Stimulated activated CD4-positive, alpha-beta T cell treated with anti-CD3 and anti-CD28 coated beads, Interleukin-2, amount 100 ng/mL, for 48 hours (primary cell): ENCODE measurements at regions not wholly inside any gene's neighbourhood (a gene's known extent, or its start where the extent isn't known, plus 50 kb on each side); places are given as distances from the start of the nearest gene placed in this dataset.

Experiments
- DNase-seq, 2 donors: peaks; one replicate each; pipeline ENCODE4 v3.0.0-alpha.2; 2020

DNA sequence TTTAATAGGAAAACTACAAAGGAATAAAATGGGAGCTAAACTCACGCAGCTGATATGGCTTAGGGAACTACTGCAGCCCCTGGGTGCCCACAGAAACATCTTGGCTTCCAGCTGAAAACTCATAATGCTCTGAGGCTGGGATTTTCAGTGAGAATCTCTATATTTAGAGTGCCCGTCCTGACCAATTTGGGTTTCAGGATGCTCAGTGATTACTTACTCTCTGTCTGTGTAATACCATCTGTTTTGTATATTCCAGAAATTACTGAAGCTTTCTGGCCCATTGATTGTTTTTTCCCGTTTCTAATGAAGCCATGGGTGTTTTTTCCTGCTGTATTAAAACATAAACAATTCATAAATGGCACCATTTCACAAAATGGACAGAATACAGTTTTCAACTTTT, 50.6 kb upstream of the ZNF385D start:
- no peak for DNase-seq

DNA sequence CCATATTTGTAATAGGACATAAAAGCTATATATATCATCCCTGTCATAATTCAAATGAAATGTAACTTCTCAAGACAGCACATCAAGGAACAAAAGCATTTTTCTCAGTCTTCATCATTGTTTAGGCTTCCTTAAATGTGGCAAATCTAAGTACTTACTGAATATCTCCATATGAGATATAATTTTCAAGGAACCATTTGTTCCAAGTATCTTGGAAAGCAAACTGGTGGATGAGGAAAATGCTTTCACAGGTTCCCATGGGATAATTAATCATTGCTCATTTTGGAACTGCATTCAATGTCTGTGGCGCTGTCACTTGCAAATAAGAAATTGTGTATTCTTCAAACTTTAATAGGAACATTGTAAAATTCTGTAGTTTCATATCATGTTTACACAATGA, 52.6 kb upstream of the ZNF385D start:
- no peak for DNase-seq

DNA sequence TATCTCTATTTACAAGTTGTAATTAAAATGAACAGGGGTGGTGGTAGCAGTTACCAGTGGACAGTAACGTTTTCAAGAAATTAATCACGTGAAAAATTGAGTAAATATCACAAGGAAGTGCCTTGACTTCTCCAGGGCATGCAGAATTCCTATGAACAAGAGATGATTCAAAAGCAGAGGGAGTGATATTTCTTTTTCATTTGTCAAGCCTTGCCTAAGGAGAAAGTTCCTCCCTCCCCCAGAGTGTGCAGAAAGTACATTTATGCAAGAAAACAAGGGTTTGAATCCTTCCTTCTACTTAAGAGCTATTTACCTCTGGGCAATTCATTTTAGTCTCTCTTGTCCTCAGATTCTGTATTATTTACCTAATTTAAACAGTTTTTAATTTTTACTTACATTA, 53.3 kb upstream of the ZNF385D start:
- DNase-seq: no peak

DNA sequence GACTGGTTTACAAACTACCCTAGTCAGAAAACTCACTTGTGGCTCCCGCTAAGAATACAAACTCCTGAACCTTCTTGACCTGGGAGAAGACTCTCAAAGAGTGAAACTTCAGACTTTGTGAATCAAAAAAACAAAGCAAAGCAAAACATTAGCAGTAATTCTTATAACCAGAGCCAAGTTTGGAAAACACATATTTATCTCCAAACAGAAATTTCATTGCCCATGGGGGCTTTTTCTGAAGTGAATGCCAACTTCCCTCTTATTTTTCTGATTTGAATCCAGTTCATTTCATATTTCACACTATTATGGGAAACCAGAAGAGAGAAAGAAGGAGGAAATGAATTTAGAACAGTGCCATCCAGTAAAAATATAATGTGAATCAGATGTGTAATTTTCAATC, 55.7 kb upstream of the ZNF385D start:
- no peak for DNase-seq

DNA sequence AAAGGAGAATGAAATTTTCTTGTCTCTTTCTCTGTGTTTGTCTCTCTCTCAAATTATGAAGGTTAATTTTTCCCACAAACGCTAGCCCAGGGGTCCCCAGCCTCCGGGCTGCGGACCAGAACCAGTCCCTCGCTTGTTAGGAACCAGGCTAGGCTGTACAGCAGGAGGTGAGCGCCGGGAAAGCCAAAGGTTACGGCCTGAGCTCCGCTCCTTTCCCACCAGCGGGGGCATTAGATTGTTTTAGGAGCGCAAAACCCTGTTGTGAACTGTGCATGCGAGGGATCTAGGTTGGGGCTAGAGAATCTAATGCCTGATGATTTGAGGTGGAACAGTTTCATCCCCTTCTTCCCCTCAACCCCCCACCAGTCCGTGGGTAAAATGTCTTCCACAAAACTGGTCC, 74.7 kb upstream of the ZNF385D start:
- DNase-seq: no peak

DNA sequence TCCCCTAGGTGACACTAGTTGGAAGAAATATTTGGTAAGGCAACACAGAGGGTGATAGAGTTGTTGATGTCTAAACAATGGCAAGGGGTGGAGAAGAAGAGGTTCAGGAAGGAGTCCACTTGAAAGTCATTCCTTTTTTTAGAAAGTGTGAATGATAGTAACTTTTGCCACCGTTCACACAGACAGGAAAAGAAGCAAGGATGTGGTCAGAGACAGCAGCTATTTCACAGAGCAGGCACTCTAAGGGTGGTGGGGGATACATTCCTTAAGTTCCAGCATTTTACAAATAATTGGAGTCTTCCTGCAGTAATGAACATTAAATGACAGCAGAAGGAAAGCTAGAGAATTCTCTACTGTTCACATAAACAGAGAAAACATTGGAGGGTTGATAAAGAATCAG, 75.4 kb upstream of the ZNF385D start:
- no peak for DNase-seq

DNA sequence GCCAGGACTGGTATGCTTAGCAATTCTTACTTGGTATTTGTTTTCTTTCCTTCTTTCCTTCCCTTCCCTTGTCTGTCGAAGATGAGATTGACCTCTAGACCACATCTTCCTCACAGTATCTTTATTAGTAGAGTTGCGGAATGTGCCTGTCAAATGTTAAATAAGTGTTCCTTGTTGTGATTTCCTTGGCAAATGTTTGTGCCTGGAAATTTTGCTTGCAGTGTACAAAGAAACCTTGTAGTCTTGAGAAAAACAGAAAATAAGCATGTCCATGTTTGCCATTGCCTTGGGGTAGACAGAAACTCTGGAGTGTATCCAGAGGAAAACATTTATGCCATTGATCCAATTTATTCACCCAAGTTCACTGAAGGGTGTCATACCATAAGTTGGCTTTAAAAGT, 79.5 kb upstream of the ZNF385D start:
- no peak for DNase-seq

DNA sequence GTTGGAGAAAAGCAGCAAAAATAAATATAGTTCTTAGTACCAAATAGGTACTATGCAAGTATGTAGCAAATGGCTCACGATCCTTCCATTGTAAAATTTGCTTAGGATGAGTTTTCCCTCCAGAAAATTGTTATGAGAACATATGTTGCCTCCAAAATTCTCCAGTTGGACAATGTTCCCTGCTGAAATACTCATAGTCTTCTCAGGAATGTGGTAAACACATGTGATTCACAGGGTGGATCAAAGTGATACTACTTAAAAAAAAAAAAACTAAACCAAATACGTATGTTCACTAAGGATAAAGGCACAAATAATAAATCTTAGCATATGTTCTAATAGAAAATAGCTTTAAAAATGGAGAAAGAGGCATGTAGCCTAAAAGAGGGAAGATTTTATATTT, 84.3 kb upstream of the ZNF385D start:
- DNase-seq: no peak

DNA sequence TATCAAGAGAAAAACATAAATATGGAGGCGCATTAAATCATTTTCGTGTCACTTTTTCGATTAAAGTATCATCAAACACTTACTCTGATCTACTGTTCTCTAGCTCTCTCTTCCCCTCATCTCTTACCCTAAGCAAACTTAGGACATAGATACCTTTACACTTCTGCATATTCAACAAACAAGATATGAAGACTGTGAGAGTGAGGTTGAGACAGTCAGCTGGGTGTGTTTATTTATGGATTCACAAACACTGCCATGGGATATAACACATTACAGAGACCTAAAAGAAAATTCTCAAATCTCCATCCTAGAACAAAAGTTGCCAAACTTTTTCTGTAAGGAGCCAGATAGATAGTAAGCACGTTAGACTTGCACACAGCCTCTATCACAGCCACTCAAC, 85.2 kb upstream of the ZNF385D start:
- DNase-seq: no peak

DNA sequence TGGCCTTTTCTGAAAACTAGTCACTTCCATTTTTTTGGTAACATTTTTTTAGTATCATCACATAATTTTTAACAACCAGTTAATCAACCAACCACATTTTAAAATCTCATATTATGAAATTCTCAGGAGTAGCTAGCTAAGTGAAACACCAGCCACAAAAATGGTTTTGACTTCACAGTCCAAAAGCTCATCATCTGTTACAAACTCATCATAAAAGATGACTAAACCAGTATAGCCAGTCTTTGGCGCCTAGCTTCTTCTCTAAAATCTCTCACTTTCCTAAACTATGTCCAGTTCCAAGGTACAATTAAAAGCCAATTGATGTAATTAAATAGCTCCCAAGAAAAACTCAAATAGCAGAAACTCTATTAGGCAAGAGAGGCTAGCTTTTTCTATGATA, 88.2 kb upstream of the ZNF385D start:
- DNase-seq: no peak

DNA sequence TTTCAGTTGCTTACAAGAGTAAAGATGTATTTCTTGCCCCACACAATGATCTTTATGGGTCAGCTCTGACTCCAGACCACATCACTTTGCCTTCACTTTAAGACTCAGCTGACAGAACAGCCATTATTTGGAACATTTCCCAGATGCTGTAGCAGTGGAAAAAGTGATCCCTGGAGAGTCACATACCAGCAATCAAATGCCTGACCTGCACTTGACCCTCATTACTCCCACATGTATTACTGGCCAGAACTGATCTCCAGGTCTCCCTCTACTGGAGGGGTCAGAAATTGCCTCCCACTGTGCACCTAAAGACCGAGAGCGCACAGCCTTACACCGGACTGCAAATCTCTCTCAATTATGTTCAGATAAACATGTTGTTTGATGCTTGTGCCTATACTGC, 88.6 kb upstream of the ZNF385D start:
- DNase-seq: no peak

DNA sequence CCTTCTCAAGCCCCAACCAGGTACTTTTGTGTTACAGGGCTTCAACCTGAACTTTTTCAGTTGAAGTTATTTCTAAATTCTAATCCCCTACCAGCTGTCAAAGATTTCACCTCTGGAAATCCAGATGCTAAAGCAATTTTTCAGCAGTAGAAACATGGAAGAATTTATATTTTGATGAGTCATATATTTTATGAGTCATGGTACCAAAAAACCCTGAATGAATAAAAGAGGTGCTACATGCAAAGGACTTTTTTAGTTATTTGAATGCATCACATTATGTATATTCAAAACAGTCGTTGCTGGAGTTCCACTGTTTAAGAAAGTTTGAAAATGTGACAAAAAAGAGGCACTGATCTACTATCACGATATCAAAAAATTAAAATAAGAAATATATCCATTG, 96.0 kb upstream of the ZNF385D start:
- no peak for DNase-seq

DNA sequence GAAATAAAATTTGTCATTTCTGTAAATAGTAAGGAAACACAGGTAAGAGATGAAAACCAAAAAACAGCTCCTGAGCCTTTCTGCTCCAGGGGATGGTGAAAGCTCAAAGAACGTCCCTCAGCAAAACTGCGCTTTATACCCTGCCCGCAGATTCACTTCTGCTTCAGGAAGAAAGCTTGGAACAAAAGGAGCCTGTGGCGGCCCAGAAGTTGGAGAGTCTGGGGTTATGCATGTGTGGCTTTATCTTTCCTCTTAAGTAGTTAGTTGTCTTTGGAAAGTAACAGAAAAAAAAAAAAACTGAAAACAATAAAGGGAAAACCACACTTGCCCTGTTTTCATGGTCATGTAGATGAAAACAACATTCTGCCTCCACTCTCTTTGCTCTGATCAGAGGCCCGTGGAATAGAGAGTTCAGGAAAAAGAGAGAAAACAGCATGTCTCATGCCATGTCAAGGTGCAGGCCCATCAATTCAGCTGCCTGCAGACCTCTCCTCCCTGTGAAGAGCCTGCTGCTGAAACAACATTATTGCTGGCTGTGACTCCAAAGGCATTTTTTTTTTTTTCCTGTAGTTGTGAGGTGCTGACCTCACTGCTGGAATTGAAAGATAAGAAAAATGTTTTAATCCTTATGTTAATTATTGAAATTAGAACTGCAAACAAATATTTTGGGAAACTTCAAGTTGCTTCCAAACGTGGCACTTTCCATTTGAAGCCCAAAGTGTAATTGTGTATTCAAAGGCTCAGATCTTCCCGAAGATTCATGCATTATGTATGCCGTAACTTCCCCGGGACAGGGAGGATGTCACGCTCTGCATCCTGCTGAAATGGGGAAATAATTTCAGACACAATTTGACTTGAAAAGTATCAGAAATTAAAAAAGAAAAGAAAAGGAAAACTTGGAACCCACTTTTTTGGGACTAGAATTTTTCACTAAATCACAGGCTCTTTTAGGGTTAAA, 108.4 kb upstream of the ZNF385D start:
- no peak for DNase-seq

DNA sequence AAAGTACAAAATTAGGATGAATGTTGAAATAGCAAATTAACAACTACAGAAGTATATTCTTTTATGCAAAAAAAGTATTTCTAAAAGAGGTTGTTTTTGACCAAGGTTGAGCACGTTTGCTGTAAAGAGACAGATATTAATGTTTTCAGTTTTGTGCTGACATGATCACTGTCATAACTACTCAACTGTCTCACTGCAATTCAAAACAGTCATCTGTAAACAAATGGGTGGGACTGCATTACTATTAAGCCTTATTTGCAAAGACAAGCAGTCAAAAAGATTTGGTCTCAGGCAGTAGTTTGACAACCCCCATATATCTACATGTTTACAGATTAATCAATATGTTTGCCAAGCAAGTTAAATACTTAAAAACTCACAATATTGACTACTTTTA, 109.1 kb upstream of the ZNF385D start:
- DNase-seq: no peak

DNA sequence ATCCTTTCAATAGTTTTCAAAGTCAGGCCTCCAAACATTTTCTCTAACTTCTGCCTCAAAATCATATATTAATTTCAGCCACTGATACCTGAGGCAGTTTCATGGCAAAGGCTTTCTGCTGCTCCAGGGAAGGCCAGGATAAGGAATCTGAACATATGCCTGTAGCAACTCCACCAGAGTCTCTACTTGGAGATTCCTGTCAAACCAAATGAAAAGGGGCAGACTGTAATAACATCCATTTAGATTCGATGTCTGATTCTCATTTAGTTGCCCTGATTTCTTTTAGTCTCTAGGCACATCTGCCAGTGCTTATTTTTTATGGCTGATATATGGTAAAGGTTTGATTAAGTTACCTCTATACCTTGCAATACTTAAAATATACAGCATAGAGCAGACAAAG, 109.6 kb upstream of the ZNF385D start:
- DNase-seq: no peak

DNA sequence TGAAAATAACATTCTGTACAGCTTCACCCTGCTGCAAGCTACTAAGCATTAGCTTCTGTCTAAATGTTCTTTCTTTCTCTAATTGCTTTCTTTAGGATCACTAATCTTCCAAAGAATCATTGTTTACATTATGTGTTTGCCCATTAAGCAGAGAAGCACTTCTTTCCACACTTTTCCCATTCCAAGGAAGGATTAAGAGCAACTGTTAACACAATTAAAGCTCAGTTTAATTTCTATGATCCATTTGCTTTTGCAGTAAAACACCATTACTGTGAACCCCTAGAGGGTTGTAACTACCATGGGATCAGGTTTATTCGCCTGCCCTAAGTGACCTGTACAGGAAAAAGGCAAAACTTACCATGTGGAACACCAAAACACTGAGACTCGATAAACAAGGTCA, 125.8 kb upstream of the ZNF385D start:
- DNase-seq: no peak

DNA sequence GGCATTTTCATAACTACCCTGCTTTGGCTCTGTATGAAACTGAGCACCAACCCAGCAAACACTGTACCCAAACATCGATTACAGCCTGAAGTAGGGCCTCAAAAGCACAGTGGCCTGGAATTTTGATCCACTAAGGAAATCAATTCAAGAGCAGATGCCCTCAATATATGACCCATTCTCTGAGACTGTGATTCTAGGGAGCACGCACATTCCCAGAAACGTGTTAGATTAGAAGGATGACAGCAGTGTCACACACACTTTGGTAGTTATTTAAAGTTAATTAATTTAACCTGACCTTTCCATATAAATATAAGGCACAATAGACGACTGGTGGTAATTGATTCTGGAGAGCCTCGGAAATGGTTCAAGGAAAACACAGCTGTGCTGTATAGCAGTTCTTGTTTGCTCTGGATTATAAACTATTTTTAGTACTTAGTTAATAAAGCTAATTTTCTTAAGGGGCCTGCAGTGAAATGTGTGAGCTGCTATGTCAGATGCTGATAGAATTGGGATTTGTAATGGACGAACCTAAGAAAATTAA, 126.3 kb upstream of the ZNF385D start:
- DNase-seq: no peak

DNA sequence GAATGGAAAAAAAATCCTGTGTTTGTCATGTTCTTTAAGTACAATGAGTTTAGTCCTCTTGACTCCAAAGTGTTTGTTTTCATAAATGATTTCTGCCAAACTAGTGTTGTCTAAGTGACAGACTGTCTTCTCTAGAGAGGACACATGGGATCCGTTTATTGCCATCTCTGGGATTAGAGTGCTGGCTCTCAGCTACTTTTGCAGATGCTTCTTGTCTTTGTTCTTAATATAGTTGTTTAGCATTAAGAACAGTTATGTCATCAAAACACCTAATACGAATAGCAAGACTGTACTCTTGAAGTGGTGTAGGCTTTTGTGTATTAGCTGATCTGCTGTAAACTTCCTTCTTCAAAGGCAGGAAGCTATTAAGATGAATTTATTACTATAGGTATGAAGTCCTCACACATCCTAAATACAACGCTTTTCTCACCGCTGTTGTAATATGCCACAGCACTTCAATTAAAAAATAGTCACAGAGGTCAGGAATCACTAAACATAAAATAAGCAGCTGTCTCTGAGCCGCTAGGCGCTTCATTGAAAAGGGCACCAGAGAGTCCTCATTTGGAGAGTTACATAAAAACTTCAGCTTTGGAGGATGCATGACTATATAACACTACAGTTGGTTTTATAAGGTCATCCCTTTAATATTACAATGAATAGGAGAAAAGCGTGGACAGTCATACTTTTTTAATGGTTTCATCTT, 128.3 kb upstream of the ZNF385D start:
- DNase-seq: no peak

DNA sequence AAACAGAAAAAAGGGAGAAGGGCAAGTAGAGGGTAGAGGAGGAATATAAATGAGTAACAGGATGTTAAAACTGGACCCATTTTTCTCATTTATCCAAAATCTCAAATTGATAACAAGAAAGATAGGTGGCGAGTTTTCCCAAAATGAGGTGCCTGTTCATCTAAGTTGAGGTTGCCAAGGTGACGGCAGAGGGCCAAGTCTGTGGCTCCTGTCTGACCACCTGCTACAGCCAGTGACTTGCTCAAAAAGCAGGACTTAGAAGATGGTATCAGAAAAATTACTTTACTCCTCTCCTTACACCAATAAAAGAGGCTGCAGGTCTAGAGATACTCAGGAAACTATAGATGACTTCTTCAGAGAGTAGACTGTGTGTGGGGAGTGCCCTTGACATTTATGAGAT, 137.6 kb upstream of the ZNF385D start:
- DNase-seq: no peak

DNA sequence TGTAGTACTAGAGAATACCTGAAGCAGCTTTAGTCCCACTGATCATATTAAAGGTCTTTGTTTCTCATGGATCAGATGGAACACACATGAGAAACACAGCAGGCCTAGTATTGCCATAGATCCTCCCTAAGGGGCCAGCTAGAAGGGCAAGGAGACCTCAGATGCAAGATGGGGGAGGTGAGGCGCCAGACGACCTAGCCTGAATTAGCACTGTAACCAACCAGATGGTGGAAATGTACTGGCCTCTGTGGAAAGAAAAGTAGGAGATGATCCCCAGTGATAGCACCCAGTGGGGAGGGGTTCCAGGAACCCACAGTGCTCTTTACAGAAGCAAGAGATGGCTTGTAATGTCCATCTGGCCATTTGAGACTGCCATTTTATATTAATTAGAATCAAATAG, 138.2 kb upstream of the ZNF385D start:
- no peak for DNase-seq

DNA sequence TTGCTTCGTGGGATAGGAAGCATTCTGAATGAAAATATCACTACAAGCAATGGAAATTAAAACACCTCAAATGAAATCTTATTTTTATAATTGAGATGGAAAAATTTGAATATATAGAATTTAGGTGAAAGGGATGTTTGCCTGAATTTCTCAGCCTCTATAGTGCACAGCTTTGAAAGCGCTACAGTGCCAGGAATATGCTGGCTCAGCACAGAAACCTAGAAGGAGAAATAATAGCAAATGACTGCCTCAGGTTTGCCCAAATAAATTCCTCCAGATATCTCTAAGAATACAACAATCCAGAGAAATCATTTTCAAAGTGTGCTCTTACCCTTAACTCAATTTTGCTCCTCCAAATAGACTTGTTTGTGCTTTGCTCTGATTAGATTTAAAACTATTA, 141.1 kb upstream of the ZNF385D start:
- no peak for DNase-seq

DNA sequence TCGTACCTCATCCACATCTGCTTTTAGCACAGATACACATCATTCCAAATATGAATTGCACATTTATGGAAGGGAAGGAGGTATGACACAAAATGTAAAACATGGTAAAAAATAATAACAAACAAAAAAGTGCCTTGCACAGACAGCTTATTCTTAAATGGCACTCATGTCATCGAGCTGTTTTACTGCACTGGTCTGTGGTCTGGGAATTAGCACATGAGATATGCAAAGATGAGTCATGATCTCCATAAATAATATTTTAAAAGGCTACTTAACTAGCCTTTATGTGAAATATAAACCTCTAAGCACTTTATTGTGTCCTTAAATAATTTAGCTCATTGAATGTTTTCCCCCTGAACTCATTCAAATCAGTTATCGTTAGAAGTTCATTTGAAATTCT, 142.2 kb upstream of the ZNF385D start:
- no peak for DNase-seq

DNA sequence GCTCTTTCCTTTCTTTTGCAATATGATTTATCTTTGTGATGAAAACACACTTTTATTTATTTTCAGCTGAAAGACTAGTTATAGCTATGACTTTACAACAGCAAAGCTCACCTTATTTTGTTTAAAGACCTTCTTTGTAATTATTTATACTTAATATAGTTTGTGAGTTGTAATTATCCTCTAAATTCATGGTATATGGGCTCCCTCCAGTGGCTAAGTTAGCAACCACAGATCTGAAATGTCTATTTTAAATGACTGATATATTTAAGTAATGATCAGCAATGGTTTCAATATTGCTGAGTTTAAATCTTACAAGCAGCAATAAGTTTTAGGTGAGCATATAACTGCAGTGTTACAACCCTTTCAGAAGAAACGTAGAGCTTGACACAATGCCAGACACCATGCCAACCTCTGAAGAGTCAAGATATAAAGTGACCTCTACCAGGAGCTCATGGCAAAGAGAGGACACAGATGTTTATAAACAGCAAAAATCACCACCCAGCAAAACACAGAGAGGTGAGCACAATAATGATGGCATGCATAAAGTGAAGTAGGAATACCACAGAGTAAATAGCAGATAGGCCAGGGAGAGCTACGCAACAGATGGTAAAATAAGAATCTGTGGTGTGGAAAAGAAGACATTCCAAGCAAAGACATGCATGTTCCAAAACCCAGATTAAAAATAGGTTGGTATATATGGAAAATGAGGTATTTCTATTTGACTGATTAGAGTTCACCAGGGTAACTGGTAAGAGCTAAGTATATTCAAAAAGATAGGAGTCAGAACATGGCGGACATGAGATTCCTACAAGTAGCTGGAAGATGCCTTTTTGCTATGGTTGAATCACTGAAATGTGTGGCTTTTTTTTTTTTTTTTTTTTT, 143.7 kb upstream of the ZNF385D start:
- DNase-seq: no peak
